ENCODE measurements at regions not wholly inside any gene's neighbourhood (a gene's known extent, or its start where the extent isn't known, plus 50 kb on each side); places are given as distances from the start of the nearest gene placed in this dataset.

- ATAC-seq = no peak
- TF ChIP-seq GLIS3 (CRISPR knock-in tag; IDR thresholded peaks at IDR 0.05) (no peak), ZNF8 (CRISPR knock-in tag; IDR thresholded peaks at IDR 0.05) (no peak), TOX (CRISPR knock-in tag; IDR thresholded peaks at IDR 0.05; ENCODE audit: borderline replicate concordance) (no peak), RARB (CRISPR knock-in tag; IDR thresholded peaks at IDR 0.05) (no peak), TSHZ2 (CRISPR knock-in tag; IDR thresholded peaks at IDR 0.05) (no peak), ISL1 (CRISPR knock-in tag; IDR thresholded peaks at IDR 0.05) (no peak)
These were observed 408.6 kb downstream of the PREX1 start for GRCh38 chr20:48419173-48419572.

GRCh38 chr20:48416002-48416401 is 411.8 kb downstream of the PREX1 start:
- ATAC-seq = no peak
- TF ChIP-seq PPARA (CRISPR knock-in tag; IDR thresholded peaks at IDR 0.05; ENCODE audit: borderline replicate concordance) (no peak), PATZ1 (CRISPR knock-in tag; IDR thresholded peaks at IDR 0.05; ENCODE audit: borderline replicate concordance) (no peak), ZC3H10 (CRISPR knock-in tag; IDR thresholded peaks at IDR 0.05) (no peak), ARNTL (CRISPR knock-in tag; IDR thresholded peaks at IDR 0.05; ENCODE audit: borderline replicate concordance, low read depth) (no peak), ZNF565 (CRISPR knock-in tag; conservative IDR thresholded peaks at IDR 0.05; ENCODE audit: low read depth) (no peak), ZFP3 (CRISPR knock-in tag; IDR thresholded peaks at IDR 0.05) (no peak), GLIS3 (CRISPR knock-in tag; IDR thresholded peaks at IDR 0.05) (no peak)
- TF ChIP-seq, protein P1, sequence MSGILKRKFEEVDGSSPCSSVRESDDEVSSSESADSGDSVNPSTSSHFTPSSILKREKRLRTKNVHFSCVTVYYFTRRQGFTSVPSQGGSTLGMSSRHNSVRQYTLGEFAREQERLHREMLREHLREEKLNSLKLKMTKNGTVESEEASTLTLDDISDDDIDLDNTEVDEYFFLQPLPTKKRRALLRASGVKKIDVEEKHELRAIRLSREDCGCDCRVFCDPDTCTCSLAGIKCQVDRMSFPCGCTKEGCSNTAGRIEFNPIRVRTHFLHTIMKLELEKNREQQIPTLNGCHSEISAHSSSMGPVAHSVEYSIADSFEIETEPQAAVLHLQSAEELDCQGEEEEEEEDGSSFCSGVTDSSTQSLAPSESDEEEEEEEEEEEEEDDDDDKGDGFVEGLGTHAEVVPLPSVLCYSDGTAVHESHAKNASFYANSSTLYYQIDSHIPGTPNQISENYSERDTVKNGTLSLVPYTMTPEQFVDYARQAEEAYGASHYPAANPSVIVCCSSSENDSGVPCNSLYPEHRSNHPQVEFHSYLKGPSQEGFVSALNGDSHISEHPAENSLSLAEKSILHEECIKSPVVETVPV (CRISPR knock-in tag; IDR thresholded peaks at IDR 0.05) = no peak

GRCh38 chr20:48414786-48415185 is 413.0 kb downstream of the PREX1 start:
- no peak for ATAC-seq
- TF ChIP-seq ZNF70 (CRISPR knock-in tag; IDR thresholded peaks at IDR 0.05) (no peak), TCF4 (CRISPR knock-in tag; IDR thresholded peaks at IDR 0.05; ENCODE audit: borderline replicate concordance) (no peak), ZFP30 (CRISPR knock-in tag; IDR thresholded peaks at IDR 0.05) (no peak), PATZ1 (CRISPR knock-in tag; IDR thresholded peaks at IDR 0.05; ENCODE audit: borderline replicate concordance) (no peak), ZNF8 (CRISPR knock-in tag; IDR thresholded peaks at IDR 0.05) (no peak), ARNTL (CRISPR knock-in tag; IDR thresholded peaks at IDR 0.05; ENCODE audit: borderline replicate concordance, low read depth) (no peak), RARB (CRISPR knock-in tag; IDR thresholded peaks at IDR 0.05) (no peak), TOX (CRISPR knock-in tag; IDR thresholded peaks at IDR 0.05; ENCODE audit: borderline replicate concordance) (no peak), TSHZ2 (CRISPR knock-in tag; IDR thresholded peaks at IDR 0.05) (no peak), ISL1 (CRISPR knock-in tag; IDR thresholded peaks at IDR 0.05) (no peak), CREB5 (CRISPR knock-in tag; IDR thresholded peaks at IDR 0.05; ENCODE audit: low read depth) (no peak), ZC3H10 (CRISPR knock-in tag; IDR thresholded peaks at IDR 0.05) (no peak), ZNF565 (CRISPR knock-in tag; conservative IDR thresholded peaks at IDR 0.05; ENCODE audit: low read depth) (no peak), ESRRG (CRISPR knock-in tag; IDR thresholded peaks at IDR 0.05) (no peak), BACH2 (CRISPR knock-in tag; IDR thresholded peaks at IDR 0.05; ENCODE audit: borderline replicate concordance) (no peak), OSR1 (CRISPR knock-in tag; IDR thresholded peaks at IDR 0.05) (no peak), CSDC2 (CRISPR knock-in tag; IDR thresholded peaks at IDR 0.05) (no peak), GLIS3 (CRISPR knock-in tag; IDR thresholded peaks at IDR 0.05) (no peak)
- TF ChIP-seq, protein P1 (CRISPR knock-in tag; IDR thresholded peaks at IDR 0.05) = no peak

All from SK-N-SH treated with all-trans-retinoic acid at 6 μM for 48 hours (cell line).